B cell (primary cell): ENCODE measurements at regions not wholly inside any gene's neighbourhood (a gene's known extent, or its start where the extent isn't known, plus 50 kb on each side); places are given as distances from the start of the nearest gene placed in this dataset.

Source experiments
- CTCF ChIP-seq: fragments of 200-600 bp; IDR thresholded peaks from one replicate; pipeline ENCODE4 v1.8.0; 2022; ENCODE audit warnings: antibody characterized with exemption, mild to moderate bottlenecking
- EZH2 ChIP-seq: IDR thresholded peaks from 2 replicates; pipeline ENCODE4 v1.6.1; 2012; ENCODE audit warnings: borderline replicate concordance, low read depth, mild to moderate bottlenecking, moderate library complexity, low read length; ENCODE audit not compliant: insufficient read depth, poor library complexity, severe bottlenecking

DNA sequence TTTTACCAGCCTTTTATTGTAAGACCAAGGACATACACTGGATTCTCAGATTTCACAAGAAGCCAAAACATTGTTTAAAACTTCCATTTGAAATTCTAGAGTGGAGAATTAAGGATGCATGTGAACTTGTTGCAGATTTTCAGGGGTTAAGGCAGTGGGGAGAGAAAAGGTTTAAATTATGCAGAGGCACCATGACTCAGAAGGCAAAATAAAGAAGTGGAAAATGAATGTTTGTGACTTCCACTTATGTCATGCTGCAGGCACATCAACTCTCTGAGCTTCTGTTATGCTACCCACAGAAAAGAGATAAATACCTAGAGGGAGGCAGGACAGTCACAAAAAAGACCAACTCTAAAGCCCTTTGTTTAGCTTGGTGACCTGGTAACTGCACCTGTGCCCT is 84.4 kb upstream of the BET1 start:
- TF ChIP-seq CTCF, result no peak
- TF ChIP-seq EZH2, result no peak
